ENCODE measurements at regions not wholly inside any gene's neighbourhood (a gene's known extent, or its start where the extent isn't known, plus 50 kb on each side); places are given as distances from the start of the nearest gene placed in this dataset.

- H3K27ac ChIP-seq (ENCODE audit: low read depth in 1 of 3, low read length in 2 of 3): no peak overlapping the region
These were observed 93.9 kb upstream of the RASSF8 start for GRCh38 chr12:25864306-25865276.

GRCh38 chr12:25866586-25867378 lies 91.7 kb upstream of the RASSF8 start:
- Histone ChIP-seq H3K4me3 (ENCODE audit: low read depth in 1 of 3, low read length in 3 of 3) (no peak overlapping the region), H3K27me3 (ENCODE audit: control insufficient read depth in 3 of 3, insufficient read depth in 3 of 3, low read length in 3 of 3) (no peaks in the 10 kb centered on the region), H3K27ac (ENCODE audit: low read depth in 1 of 3, low read length in 2 of 3) (no peak overlapping the region), H3K9me3 (ENCODE audit: control insufficient read depth in 2 of 2, insufficient read depth in 1 of 2, low read depth in 1 of 2, low read length in 1 of 2) (peaks cover 0 to 3% of the 10 kb centered on the region in 2 donors), H3K4me1 (ENCODE audit: control insufficient read depth in 3 of 3, insufficient read depth in 2 of 3, low read depth in 1 of 3, low read length in 2 of 3) (no peaks in the 10 kb centered on the region), H3K36me3 (ENCODE audit: control insufficient read depth in 3 of 3, insufficient read depth in 2 of 3, low read depth in 1 of 3, low read length in 3 of 3) (no peaks in the 10 kb centered on the region)
- 62 to 76% (median 74%) methylated on average over 6 of the region's 6 CpGs for WGBS, 3 donors
- FAIRE-seq: no peak
- no peak for DNase-seq

More at GRCh38 chr12:25864306-25865276, 93.9 kb upstream of the RASSF8 start:
- DNase-seq: no peak
- H3K4me1 ChIP-seq (ENCODE audit: control insufficient read depth in 3 of 3, insufficient read depth in 2 of 3, low read depth in 1 of 3, low read length in 2 of 3): no peaks in the 10 kb centered on the region
- no peaks in the 10 kb centered on the region for H3K27me3 ChIP-seq (ENCODE audit: control insufficient read depth in 3 of 3, insufficient read depth in 3 of 3, low read length in 3 of 3)
- 27 to 72% (median 49%) methylated on average over 3 of the region's 3 CpGs for WGBS, 3 donors
- no peak for FAIRE-seq
- peaks cover 0 to 3% of the 10 kb centered on the region in 2 donors for H3K9me3 ChIP-seq (ENCODE audit: control insufficient read depth in 2 of 2, insufficient read depth in 1 of 2, low read depth in 1 of 2, low read length in 1 of 2)
- H3K4me3 ChIP-seq (ENCODE audit: low read depth in 1 of 3, low read length in 3 of 3): no peak overlapping the region
- no peaks in the 10 kb centered on the region for H3K36me3 ChIP-seq (ENCODE audit: control insufficient read depth in 3 of 3, insufficient read depth in 2 of 3, low read depth in 1 of 3, low read length in 3 of 3)

DNA sequence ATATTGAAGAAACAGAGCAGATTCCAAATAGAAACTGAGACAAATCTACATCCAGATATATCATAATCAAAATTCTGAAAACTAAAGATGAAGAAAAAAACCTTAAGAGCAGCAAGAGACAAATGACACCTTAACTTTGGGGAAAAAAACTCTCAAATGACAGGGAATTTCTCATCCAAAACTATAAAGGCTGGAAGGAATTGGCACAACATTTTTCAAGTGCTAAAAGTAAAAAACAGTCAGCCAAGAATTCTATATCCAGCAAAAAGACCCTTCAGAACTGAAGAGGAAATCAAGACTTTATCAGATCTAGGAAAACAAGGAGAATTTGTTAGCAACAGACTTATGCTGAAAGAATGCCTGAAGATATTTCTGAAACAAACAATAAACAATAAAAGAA lies 90.3 kb upstream of the RASSF8 start:
- peaks cover 0 to 3% of the 10 kb centered on the region in 2 donors for H3K9me3 ChIP-seq (ENCODE audit: control insufficient read depth in 2 of 2, insufficient read depth in 1 of 2, low read depth in 1 of 2, low read length in 1 of 2)
- H3K27me3 ChIP-seq (ENCODE audit: control insufficient read depth in 3 of 3, insufficient read depth in 3 of 3, low read length in 3 of 3): no peaks in the 10 kb centered on the region
- no peak overlapping the region for H3K27ac ChIP-seq (ENCODE audit: low read depth in 1 of 3, low read length in 2 of 3)
- no peaks in the 10 kb centered on the region for H3K4me1 ChIP-seq (ENCODE audit: control insufficient read depth in 3 of 3, insufficient read depth in 2 of 3, low read depth in 1 of 3, low read length in 2 of 3)
- H3K36me3 ChIP-seq (ENCODE audit: control insufficient read depth in 3 of 3, insufficient read depth in 2 of 3, low read depth in 1 of 3, low read length in 3 of 3): no peaks in the 10 kb centered on the region
- FAIRE-seq (no peak), DNase-seq (no peak)
- H3K4me3 ChIP-seq (ENCODE audit: low read depth in 1 of 3, low read length in 3 of 3): no peak overlapping the region

- Histone ChIP-seq H3K9me3 (ENCODE audit: control insufficient read depth in 2 of 2, insufficient read depth in 1 of 2, low read depth in 1 of 2, low read length in 1 of 2) (peaks cover 0 to 3% of the 10 kb centered on the region in 2 donors), H3K27ac (ENCODE audit: low read depth in 1 of 3, low read length in 2 of 3) (no peak overlapping the region), H3K27me3 (ENCODE audit: control insufficient read depth in 3 of 3, insufficient read depth in 3 of 3, low read length in 3 of 3) (no peaks in the 10 kb centered on the region), H3K36me3 (ENCODE audit: control insufficient read depth in 3 of 3, insufficient read depth in 2 of 3, low read depth in 1 of 3, low read length in 3 of 3) (no peaks in the 10 kb centered on the region), H3K4me3 (ENCODE audit: low read depth in 1 of 3, low read length in 3 of 3) (no peak overlapping the region), H3K4me1 (ENCODE audit: control insufficient read depth in 3 of 3, insufficient read depth in 2 of 3, low read depth in 1 of 3, low read length in 2 of 3) (no peaks in the 10 kb centered on the region)
- DNase-seq (no peak), FAIRE-seq (no peak)
These were observed 86.3 kb upstream of the RASSF8 start for GRCh38 chr12:25872137-25872536.

- no peaks in the 10 kb centered on the region for H3K27me3 ChIP-seq (ENCODE audit: control insufficient read depth in 3 of 3, insufficient read depth in 3 of 3, low read length in 3 of 3)
- WGBS, 3 donors: 44 to 58% (median 46%) methylated on average over 1 of the region's 1 CpG
- FAIRE-seq (no peak), DNase-seq (no peak)
- H3K4me3 ChIP-seq (ENCODE audit: low read depth in 1 of 3, low read length in 3 of 3): no peak overlapping the region
- no peaks in the 10 kb centered on the region for H3K36me3 ChIP-seq (ENCODE audit: control insufficient read depth in 3 of 3, insufficient read depth in 2 of 3, low read depth in 1 of 3, low read length in 3 of 3)
- H3K4me1 ChIP-seq (ENCODE audit: control insufficient read depth in 3 of 3, insufficient read depth in 2 of 3, low read depth in 1 of 3, low read length in 2 of 3): no peaks in the 10 kb centered on the region
- no peaks in the 10 kb centered on the region for H3K9me3 ChIP-seq (ENCODE audit: control insufficient read depth in 2 of 2, insufficient read depth in 1 of 2, low read depth in 1 of 2, low read length in 1 of 2)
- H3K27ac ChIP-seq (ENCODE audit: low read depth in 1 of 3, low read length in 2 of 3): no peak overlapping the region
These were observed 82.8 kb upstream of the RASSF8 start for GRCh38 chr12:25875661-25876060.

- H3K36me3 ChIP-seq (ENCODE audit: control insufficient read depth in 3 of 3, insufficient read depth in 2 of 3, low read depth in 1 of 3, low read length in 3 of 3): no peaks in the 10 kb centered on the region
- H3K27me3 ChIP-seq (ENCODE audit: control insufficient read depth in 3 of 3, insufficient read depth in 3 of 3, low read length in 3 of 3): no peaks in the 10 kb centered on the region
- no peak for FAIRE-seq
- WGBS, 3 donors: 19 to 38% (median 33%) methylated on average over 2 of the region's 2 CpGs
- no peaks in the 10 kb centered on the region for H3K4me1 ChIP-seq (ENCODE audit: control insufficient read depth in 3 of 3, insufficient read depth in 2 of 3, low read depth in 1 of 3, low read length in 2 of 3)
- H3K4me3 ChIP-seq (ENCODE audit: low read depth in 1 of 3, low read length in 3 of 3): no peak overlapping the region
- DNase-seq: no peak
- no peaks in the 10 kb centered on the region for H3K9me3 ChIP-seq (ENCODE audit: control insufficient read depth in 2 of 2, insufficient read depth in 1 of 2, low read depth in 1 of 2, low read length in 1 of 2)
- H3K27ac ChIP-seq (ENCODE audit: low read depth in 1 of 3, low read length in 2 of 3): no peak overlapping the region
These were observed 82.0 kb upstream of the RASSF8 start for GRCh38 chr12:25876383-25877045.

DNA sequence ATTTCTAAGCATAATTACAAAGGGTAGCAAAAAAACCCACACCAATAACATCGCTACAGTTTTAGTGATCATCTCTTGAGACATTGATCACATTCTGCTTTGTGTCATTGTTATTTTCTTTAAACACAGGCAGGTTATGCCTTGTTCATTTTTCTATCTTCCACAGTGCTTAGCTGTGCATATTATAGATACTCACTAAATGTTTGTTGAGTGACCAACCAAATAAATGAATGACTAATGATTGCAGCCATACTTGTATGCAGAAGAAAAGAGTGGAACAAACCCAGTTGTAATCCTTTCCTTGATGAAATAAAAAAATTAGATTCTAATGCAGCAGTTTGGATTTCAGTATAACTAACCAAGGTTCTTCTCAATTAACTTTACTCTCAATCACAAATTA lies 81.0 kb upstream of the RASSF8 start:
- no peak for DNase-seq
- peaks cover 0 to 3% of the 10 kb centered on the region in 2 donors for H3K9me3 ChIP-seq (ENCODE audit: control insufficient read depth in 2 of 2, insufficient read depth in 1 of 2, low read depth in 1 of 2, low read length in 1 of 2)
- H3K27ac ChIP-seq (ENCODE audit: low read depth in 1 of 3, low read length in 2 of 3): no peak overlapping the region
- no peak overlapping the region for H3K4me3 ChIP-seq (ENCODE audit: low read depth in 1 of 3, low read length in 3 of 3)
- H3K36me3 ChIP-seq (ENCODE audit: control insufficient read depth in 3 of 3, insufficient read depth in 2 of 3, low read depth in 1 of 3, low read length in 3 of 3): no peaks in the 10 kb centered on the region
- no peak for FAIRE-seq
- 98 to 100% (median 98%) methylated on average over 1 of the region's 1 CpG for WGBS, 3 donors
- H3K4me1 ChIP-seq (ENCODE audit: control insufficient read depth in 3 of 3, insufficient read depth in 2 of 3, low read depth in 1 of 3, low read length in 2 of 3): no peaks in the 10 kb centered on the region
- no peaks in the 10 kb centered on the region for H3K27me3 ChIP-seq (ENCODE audit: control insufficient read depth in 3 of 3, insufficient read depth in 3 of 3, low read length in 3 of 3)

DNA sequence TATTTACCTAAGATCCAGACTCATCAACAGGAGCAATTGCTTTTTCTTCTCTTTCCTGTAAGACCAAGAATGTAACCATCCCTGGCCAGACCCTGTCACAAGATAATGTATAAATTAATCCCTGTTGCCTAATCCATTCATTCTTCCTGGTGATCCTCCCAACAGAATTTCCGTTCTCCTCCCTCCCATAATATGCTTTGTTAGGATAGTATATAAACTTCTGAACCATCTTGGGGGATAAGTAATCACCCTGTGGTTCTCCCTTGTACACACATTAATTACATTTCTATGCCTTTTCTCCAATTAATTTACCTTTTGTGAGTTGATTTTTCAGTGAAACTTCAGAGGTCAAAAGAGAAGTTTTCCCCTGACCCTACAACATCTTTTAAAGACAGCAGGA lies 76.2 kb upstream of the RASSF8 start:
- H3K9me3 ChIP-seq (ENCODE audit: control insufficient read depth in 2 of 2, insufficient read depth in 1 of 2, low read depth in 1 of 2, low read length in 1 of 2): peaks cover 0 to 3% of the 10 kb centered on the region in 2 donors
- H3K4me3 ChIP-seq (ENCODE audit: low read depth in 1 of 3, low read length in 3 of 3): no peak overlapping the region
- no peak for DNase-seq
- H3K36me3 ChIP-seq (ENCODE audit: control insufficient read depth in 3 of 3, insufficient read depth in 2 of 3, low read depth in 1 of 3, low read length in 3 of 3): no peaks in the 10 kb centered on the region
- no peaks in the 10 kb centered on the region for H3K27me3 ChIP-seq (ENCODE audit: control insufficient read depth in 3 of 3, insufficient read depth in 3 of 3, low read length in 3 of 3)
- no peak for FAIRE-seq
- no peak overlapping the region for H3K27ac ChIP-seq (ENCODE audit: low read depth in 1 of 3, low read length in 2 of 3)
- no peaks in the 10 kb centered on the region for H3K4me1 ChIP-seq (ENCODE audit: control insufficient read depth in 3 of 3, insufficient read depth in 2 of 3, low read depth in 1 of 3, low read length in 2 of 3)
- WGBS, 3 donors: 76 to 80% (median 80%) methylated on average over 1 of the region's 1 CpG
